MV-4-11 (cell line): ENCODE measurements at regions not wholly inside any gene's neighbourhood (a gene's known extent, or its start where the extent isn't known, plus 50 kb on each side); places are given as distances from the start of the nearest gene placed in this dataset.

Source experiments
- DNase-seq: peaks from one replicate; lab custom pipeline; 2025; lab: John Stamatoyannopoulos, UW

DNA sequence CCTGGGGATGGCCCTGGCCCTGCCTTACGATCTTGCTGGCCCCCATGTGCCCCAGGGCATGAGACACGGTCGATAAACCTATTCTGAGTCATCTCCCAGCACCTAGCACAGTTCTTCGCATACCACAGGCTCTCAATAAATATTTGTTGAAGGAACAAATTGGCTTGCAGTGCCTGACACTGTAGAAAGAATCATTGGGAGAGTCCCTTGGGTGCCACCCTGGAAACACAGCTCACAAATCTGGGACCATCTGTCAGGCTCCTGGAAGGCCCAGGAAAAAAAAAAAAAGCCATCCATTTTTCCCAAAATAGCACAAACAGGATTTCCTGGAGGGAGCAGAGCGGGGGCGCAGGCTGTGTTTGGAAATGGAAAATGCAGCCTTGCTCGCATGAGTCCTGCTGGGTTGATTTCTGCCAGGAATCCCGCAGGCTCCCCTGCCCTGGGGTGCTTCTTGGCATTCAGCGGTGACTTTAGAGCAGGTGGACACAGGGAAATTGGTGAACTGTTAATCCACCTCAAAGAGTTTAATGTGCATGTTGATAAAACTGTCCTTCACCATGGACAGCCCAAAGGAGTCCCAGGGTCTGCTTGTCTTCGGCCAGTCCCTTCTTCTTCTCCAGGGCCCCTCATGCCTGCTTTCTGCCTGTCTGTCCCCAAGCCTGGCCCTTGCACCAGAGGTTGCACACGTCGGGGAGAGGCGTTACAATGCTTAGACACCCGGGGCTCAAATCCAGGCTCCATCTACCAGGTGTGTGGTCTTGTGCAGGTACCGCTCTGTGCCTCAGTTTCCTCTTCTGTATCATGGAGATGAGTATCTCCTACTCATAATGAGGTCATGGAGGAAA lies 106.1 kb upstream of the RFLNA start:
- no peak for DNase-seq

DNA sequence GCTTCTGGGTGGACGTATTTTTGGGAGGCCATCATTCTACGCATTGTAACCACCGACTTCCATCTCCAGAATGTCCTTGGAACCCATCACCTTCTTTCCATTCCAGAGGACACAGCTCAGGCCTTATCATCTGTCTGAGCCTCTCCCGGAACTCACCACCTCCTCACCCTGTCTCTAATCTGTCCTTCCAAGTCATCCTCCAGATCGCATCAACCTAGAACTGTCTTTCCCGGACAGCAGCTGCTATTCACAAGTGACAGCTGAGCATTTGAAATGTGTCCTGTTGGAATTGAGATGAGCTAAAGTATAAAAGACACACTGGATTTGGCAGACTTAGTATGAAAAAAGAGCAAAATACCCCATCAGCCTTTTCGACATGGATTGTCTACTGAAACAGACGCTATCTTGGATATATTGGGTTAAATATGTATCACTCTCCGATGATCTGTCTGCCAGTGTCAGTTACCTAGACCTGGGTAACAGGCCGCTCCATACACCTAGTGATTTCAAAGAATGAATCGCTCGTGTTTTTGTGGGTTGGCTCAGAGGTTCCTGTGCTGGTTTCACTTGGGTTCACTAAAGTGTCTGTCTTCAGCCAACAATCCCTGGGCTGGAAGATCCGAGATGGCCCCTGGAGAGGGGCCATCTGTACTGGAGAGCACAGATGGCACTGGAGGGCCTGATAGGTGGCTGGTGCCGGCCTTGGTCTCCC lies 104.4 kb upstream of the RFLNA start:
- DNase-seq: no peak

DNA sequence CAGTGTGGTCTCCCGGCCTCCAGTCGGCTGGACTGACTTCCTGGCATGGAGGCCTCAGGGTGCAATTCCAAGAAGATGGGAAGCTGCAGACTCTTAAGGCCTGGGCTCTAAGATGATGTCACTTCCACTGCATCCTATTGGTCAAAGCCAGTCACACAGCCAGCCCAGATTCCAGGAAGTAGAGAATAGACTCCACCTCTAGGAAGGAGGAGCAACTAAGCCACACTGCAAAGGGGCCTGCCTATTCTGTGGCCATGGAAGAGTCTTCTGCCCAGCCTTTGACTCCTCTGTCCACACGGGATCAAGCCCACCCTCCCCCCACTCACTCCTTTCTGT lies 103.9 kb upstream of the RFLNA start:
- peak; percentile 61 for DNase-seq

DNA sequence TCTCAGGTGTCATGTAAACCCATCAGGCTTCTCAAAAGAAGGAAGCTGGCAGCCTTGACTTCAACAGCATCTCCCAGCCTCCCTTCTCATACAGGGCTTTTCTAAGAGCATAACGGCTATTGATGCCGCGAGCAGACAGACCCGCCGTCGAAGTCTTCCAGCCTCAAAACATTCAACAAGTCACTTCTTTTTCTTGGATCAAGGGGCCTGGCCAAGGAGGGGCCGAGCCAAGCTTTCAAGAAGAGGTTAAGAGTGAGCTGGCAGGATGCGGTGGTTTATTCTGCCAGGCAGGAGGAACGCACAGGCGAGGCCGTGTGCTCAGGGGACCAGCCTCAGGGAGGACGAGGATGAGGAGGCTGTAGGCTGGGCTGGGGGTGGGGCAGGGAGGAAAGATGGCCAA lies 102.9 kb upstream of the RFLNA start:
- DNase-seq: no peak

DNA sequence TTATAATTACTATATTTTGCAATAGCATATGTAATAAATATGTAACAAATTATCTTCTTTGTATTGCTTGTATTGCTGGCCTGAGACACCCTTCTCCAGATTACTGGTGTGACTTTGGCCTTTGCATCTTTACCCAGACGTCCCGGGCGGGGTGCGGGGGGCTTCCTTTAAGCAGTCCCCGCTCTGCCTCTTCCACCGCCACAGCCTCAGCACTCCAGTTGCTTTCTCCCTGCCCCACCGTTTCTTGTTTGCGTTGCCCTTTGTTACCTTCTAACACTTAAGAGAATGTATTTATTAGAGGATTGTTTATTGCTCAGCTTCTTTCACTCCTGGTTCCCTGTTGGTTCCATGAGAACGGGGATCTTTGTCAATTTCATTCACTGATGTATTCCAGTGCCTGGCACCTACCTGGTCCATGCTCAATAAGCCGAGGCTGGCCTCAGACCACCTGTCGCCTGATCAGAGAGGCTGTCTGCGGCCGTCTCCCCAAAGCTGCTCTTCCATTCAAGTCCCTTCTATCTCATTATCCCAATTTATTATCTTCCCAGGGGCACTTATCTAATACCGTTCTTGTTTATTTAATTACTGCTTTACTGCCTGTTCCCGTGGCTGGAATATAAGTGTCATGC lies 100.5 kb upstream of the RFLNA start:
- no peak for DNase-seq

DNA sequence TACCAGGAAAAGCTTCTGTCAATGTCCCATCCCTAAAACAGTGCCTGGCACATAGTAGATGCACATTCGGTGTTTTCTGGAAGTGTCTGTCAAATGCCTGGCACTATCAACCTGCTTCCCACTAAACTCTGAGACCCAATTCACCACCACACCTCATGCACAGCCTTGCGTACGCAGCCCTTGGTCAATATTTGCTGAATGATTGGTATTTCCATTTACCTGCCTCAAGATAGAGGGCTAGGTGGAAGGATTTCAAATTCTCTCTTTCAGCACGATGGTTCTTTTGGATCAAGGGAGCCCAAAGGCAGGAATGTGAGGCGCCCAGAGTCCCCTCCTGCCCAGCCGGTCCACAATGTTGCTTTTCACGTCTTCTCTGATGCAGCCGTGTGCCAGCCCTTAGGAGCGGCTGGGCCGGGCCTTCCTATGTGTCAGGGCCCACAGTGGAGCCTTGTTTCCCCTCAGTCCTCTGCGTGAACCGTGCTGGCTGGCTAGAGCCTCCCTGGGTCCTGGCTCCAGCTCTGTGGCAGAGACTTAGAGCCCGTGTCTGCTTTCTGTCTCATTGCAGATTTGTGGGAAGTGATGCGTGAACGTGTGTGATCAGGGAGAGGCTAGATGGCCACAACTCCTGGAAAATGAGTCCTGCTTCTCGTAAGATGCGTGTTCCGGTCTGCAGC lies 99.9 kb upstream of the RFLNA start:
- no peak for DNase-seq

DNA sequence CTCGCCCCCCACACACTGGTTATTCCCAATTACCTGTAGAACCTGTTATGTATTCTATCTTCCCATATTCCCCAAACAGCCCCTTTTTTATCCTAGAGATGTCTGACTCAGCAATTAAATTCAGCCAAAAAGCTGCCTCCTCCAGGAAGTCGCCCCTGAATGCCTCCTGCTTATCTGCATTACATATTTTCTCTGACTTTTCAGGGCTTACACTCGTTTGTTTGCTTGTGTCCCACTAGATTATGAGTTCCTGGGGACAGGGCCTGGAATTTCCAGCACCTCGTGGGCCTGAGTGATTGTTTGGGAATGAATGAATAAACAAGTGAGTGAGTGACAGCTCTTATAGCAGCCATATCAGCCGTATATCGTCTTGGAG lies 99.3 kb upstream of the RFLNA start:
- DNase-seq: no peak

DNA sequence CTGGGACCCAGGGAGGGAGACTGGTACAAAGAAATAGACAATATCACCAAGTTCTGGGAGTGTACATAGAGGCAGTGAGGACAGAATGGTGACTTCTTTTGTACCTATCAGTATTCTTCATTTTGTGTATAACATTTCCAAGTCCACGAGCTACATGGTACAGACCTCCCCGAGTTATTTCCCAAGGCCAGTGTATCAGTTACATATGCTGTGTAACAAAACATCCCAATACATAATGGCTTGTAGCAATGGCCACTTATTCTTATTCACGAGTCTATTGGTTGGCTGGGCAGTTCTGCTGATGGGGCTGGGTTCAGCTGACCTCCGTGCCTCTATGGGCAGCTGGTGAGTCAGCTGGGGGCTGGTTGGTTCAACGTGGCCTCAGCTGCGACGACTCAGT lies 98.7 kb upstream of the RFLNA start:
- no peak for DNase-seq

DNA sequence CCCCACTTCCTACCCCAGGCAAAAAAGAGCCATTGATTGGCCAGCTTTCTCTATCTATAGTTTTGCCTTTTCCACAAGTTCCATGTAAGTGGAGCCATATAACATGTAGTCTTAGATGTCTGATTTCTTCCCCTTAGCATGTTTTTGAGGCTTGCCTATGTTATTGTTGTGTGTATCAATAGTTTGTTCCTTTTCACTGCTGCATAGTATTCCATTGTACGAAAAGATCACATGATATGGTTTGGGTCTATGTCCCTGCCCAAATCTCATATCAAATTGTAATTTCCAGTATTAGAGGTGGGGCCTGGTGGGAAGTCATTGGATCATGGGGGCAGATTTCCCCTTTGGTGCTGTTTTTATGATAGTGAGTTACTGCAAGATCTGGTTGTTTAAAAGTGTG lies 93.6 kb upstream of the RFLNA start:
- DNase-seq: no peak

DNA sequence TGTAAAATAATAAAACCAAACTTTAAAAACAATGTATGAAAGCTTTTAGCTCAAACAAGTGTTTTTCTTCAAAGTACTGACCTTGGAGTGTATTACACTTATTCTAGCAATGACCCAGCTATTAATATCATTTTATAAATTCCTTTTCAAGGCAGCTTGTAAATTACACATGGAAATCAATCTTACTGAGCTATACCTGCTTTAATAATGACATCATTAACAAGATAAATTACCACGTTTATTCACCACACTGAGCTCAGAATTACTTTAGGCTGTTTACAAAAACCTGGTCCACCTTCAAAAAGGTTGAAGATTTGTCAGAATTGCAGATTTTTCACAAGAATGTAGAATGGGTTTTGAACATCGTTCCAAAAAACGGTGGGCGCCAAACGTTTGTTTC lies 91.7 kb upstream of the RFLNA start:
- no peak for DNase-seq

DNA sequence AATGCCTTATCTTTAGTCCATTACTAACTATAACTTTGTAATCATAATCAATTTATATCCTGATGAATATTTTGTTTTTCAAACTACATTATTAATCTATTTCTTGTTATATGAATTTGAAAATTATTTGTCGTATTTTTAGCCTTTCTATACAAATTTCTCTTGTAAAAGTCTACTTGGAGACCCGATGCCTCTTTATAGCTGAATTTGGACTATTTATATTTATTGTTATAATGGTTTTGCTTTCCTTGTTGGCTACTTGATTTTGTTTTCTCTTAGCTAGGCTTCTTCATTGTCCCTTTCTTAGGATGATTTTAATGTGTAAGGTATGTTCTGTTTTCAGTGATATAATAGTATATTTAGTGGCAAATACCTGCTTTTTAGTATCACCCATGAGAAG lies 89.5 kb upstream of the RFLNA start:
- no peak for DNase-seq

DNA sequence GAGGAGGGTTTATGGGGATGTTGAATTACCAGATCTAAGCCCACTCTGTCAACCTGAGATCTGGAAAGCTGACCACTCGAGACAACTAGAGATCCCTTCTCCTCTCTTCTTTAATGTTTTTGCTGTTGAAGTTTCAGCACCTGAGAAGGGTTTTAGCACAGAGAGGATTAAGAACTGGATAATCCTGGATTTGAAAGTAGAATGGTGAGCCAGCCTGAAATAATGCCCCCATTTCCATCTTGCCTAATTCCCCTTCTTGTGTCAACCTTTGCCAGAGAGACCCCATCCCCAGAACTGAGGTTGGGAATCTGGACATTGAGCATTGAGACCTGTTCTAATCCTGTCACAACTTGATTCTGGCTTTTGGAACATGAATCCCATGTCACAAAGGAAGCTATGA lies 87.8 kb upstream of the RFLNA start:
- no peak for DNase-seq

DNA sequence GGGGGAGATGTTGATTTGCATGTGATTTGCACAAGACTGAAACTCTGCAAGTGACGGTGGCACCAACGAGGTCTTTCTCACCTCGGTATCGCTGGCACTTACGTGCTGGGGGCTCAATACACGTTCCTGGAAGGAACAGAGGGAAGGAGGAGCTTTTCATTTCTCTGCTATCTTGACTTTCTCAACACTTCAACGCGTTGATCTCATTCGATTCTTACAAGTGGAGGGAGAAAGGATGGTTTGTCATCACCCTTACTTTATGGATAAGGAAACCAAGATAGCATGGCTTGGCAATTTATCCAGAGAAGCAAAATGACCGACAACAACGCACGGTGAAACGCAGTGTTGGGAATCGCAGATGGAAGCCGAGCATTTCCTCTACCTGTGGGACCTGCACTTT lies 87.3 kb upstream of the RFLNA start:
- no peak for DNase-seq

DNA sequence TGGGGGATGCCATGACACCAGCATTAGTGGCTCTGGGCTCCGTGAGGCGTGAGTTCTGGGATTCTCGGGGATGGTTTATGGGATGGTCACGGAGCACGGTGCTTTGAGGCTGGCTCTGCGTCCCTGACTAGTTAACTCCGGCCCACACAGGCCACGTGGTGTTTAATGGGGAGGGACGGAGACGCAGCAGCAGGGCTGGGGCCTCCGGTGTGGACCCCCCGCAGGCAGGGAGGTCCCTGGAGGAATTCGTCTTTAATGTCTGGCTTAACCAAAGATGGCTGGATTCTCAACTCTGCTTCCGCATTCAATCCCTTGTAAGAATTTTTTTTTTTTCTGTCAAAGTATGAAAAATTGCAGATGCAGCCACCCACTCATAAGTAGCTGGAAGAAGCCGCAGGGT lies 86.4 kb upstream of the RFLNA start:
- DNase-seq: no peak

DNA sequence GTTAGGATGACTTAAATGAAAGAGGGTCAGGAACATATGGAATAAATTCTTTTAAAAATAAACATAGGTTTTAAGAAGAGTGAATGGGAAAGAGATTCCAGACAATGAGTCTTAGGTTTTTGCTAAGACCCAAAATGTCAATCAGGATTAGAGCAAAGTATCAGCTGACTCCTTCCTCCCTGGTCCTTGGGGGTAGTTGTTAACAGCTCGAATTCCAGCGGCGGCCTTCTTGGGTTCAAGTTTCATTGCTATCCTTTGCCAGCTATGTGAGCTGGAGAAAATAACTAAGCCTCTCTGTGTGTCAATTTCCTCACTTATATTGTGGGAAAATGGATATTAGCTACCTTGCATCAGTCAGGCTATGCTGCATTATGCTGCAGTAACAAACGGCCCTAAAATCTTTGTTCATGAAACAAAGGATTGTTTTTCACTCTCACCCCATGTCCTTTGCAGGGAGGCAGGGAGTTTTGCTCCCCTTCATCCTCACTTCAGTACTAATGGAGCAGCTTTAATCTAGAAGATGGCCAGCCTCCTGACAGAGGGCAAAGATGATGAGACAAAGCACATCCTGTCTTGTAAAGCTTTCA lies 83.8 kb upstream of the RFLNA start:
- no peak for DNase-seq

DNA sequence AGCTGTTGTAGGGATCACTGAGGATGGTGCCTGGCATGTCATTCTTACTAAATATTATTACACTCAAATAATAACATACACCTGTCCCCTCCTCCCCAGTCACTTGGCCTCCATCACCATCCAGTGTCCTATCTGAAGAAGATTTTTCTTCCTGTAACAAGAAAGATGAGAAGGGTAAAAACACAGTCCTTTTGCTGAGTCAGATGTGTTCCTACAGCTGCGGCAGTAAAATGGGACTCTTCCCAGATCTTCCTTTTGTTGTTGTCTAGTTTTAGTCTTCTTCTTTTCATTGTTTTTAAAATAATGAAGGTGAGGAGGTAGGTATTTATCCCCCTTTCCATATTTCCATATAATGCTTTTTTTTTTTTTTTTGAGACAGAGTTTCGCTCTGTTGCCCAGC lies 83.1 kb upstream of the RFLNA start:
- DNase-seq: no peak

DNA sequence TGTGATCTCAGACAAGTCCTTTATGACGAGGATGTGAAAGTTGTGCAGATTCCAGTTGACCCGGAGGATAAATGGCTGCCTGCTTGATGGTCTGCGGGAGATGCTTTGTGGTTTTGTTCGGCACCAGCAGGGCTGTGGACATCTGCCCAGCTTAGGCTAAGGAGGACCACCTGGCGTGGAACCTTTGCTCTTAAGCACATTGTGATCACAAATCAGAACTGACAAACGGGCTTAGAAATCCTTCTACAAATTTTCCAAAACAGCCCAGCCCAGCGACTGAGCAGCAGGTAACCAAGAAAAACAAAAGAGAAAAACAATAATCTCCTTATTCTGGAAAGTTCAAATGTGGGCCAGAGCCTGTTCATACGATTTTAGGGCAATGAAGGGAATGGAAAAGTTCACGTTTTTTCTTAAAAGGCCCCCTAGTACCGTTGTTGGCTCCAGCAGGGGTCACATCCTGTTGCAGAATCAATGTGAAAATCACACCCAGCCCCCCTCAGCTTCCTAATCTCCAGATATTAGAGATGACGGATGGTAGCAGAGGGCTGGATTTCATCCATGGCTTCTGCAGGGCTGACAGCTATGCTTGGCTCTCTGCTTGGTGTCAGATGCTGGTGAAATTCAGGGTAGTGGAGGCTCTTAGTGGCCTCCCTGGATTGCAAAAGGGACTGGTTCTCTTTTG lies 81.1 kb upstream of the RFLNA start:
- peak; percentile 84 for DNase-seq

DNA sequence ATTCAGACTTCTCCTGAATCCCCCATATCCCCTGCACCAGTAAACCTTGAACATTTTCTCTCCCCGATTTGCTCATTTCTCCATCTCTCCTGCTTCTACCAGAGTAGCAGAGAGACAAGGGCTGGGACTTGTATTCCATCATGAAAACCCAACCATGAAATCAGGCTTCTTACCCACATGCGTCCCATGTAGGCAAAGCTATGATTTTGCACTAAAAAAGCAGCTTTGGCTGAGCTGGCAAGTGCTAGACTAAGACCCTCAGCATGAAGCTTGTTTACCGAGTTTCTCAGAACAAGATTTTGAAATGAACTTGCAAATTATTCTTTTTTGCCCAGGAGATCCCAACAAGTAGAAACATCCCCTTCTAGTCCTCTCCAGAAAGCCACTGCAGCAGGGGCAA lies 80.3 kb upstream of the RFLNA start:
- no peak for DNase-seq

DNA sequence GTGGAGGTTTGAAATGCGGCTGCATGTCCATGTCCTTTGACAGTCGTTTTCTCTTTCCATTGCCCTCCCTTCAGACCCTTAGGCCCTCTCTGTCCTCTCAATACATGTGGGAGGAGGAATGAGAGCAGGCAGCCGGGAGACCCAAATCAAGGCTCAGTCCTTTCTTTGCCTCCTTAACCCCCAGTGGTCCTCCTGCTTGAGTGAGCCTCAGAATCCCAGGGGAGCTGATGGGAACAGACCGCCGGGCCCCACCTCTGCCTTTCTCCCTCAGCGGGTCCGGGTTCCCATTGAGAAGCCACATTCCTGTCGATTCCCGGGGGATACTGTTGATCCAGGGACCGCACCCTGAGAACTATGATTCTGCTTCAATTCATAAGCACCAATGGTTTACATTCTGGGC lies 77.9 kb upstream of the RFLNA start:
- no peak for DNase-seq

DNA sequence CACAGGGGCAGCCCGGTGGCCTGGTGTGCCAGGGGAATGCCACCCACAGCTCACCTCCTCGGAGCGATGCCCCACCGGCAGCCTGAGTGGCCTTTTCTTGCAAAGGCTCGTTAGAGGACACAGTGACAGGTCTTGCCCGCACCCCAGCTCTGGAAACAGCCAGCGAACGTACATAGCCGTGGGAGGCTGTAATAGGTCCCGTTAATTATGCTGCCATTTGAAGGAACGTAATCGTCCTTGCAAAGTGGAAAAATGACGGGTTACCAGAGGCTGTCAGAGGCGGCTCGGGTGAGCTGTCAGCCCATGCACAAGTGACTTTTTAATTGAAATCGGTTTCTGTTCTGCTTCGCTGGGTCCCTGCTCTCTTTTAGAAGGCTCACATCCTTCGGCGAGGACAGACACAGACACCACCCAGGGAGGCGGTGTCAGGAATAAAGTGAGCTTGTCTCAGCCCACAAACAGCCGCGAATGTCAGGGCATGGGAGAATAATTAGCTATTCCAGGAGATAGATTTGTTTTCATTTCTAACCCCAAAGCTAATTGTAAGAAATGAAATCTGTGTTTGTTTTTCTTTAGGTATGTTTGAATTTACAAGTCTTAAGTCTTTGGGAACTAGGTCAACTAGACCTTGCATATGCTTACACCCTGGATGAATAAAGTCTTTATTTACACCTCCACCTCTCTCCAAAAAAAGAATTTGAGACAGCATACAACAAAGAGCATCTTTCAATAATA lies 77.2 kb upstream of the RFLNA start:
- peak; percentile 84 for DNase-seq

DNA sequence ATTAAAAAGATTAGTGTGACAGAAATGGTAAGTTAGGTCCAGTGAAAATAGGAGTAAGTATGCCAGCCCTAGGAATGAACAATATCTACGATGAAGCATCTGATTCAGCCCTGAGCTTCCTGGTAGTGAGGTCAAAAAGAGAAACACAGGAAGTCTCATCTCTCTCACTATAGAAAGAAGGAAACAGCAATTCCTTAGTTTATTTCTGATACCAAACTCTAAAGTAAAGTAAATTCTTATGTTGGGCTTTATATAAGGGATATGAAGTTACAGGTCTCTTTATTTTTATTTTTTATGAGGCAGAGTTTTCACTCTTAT lies 76.7 kb upstream of the RFLNA start:
- peak; percentile 26 for DNase-seq
